ENCODE measurements at regions not wholly inside any gene's neighbourhood (a gene's known extent, or its start where the extent isn't known, plus 50 kb on each side); places are given as distances from the start of the nearest gene placed in this dataset.

DNA sequence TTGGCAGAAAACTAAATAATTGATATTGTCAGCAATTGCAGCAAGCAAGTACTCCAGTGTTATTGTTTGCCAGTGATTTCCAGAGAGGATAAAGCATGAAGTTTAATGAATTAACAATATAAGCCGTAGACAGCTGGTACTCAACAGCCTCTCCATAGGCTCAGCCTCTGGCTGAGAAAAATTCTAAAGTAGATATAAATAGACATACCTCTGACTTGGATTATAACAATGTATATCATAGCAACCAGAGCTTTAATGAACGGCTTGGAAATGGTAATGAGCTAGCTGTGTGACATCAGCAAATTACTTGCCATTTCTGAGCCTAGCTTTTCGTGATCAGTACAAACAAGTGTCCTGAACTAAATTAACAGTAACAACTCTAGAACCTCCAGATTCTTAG, 1055.4 kb upstream of the AUTS2 start:
- H3K27me3 ChIP-seq (ENCODE audit: control insufficient read depth, insufficient read depth, low read length): no peaks in the 10 kb centered on the region
- H3K36me3 ChIP-seq (ENCODE audit: control insufficient read depth, insufficient read depth, low read length): no peaks in the 10 kb centered on the region
- no peaks in the 10 kb centered on the region for H3K9me3 ChIP-seq (ENCODE audit: control insufficient read depth, low read length)
- H3K9ac ChIP-seq (ENCODE audit: low read length): no peak overlapping the region
- no peak overlapping the region for H3K4me3 ChIP-seq (ENCODE audit: low read length)
- H3K4me1 ChIP-seq (ENCODE audit: control insufficient read depth, insufficient read depth, low read length): no peaks in the 10 kb centered on the region

DNA sequence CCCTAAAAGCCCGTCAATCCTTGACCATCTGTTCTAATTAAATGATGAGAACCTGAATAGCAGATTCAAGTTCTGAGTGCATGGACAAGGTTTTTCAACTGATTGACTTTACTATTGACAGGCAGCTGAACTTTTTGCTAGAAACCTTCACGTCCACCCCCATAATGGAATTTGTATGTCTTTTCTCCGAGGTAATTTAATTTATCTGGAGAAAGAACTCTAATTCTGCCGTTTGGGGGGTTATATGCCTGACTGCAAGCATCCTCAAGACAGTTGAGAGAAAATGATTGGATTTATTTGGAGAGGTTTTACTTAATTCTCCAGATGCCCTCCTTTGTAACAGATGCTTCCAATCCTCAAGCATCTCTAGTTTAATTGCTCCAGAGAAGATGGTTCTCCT, 1053.4 kb upstream of the AUTS2 start:
- no peak overlapping the region for H3K9ac ChIP-seq (ENCODE audit: low read length)
- H3K4me3 ChIP-seq (ENCODE audit: low read length): no peak overlapping the region
- H3K36me3 ChIP-seq (ENCODE audit: control insufficient read depth, insufficient read depth, low read length): no peaks in the 10 kb centered on the region
- no peaks in the 10 kb centered on the region for H3K4me1 ChIP-seq (ENCODE audit: control insufficient read depth, insufficient read depth, low read length)
- no peaks in the 10 kb centered on the region for H3K27me3 ChIP-seq (ENCODE audit: control insufficient read depth, insufficient read depth, low read length)
- H3K9me3 ChIP-seq (ENCODE audit: control insufficient read depth, low read length): no peaks in the 10 kb centered on the region

DNA sequence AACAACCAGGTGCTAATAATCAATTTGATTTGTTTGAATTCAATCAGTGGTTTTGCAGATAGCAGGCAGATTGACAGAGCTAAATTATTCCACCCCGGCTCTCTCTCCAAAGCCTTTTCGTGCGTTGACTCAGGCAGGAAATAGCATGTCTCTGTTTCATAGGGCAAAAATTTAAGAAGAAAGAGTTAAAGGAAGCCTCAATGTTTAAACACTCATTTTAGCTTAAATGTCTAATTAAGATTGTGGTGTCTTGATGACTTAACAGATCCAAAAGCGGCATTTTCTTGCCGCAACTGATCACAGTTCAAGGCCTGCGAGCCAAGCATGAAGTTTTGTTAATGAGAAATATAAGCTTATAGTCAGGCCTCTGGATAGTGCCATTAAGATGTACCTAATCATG, 1051.1 kb upstream of the AUTS2 start:
- Histone ChIP-seq H3K36me3 (ENCODE audit: control insufficient read depth, insufficient read depth, low read length) (no peaks in the 10 kb centered on the region), H3K9ac (ENCODE audit: low read length) (no peak overlapping the region), H3K4me1 (ENCODE audit: control insufficient read depth, insufficient read depth, low read length) (no peaks in the 10 kb centered on the region), H3K9me3 (ENCODE audit: control insufficient read depth, low read length) (no peaks in the 10 kb centered on the region), H3K27me3 (ENCODE audit: control insufficient read depth, insufficient read depth, low read length) (no peaks in the 10 kb centered on the region), H3K4me3 (ENCODE audit: low read length) (no peak overlapping the region)

DNA sequence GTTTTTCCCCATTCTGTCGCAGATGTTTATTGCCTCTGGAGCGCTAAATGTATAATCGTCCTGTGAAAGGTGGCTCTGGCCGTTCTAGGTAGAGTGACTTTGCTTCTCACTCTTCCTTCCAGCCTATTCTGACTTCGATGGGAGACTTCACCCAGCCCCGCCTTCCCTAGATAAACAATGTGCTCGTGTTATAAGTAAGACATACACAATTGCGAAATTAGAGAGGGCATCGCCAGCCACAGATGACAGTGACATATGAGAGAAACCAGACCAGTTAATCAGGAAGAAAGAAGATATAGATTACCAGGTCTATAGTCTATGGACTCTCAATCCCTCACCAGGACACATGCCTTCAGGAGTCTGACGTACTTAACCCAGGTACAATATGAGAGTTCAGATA, 1050.5 kb upstream of the AUTS2 start:
- H3K4me3 ChIP-seq (ENCODE audit: low read length): no peak overlapping the region
- H3K36me3 ChIP-seq (ENCODE audit: control insufficient read depth, insufficient read depth, low read length): no peaks in the 10 kb centered on the region
- H3K4me1 ChIP-seq (ENCODE audit: control insufficient read depth, insufficient read depth, low read length): no peaks in the 10 kb centered on the region
- H3K9ac ChIP-seq (ENCODE audit: low read length): no peak overlapping the region
- H3K27me3 ChIP-seq (ENCODE audit: control insufficient read depth, insufficient read depth, low read length): no peaks in the 10 kb centered on the region
- H3K9me3 ChIP-seq (ENCODE audit: control insufficient read depth, low read length): no peaks in the 10 kb centered on the region

DNA sequence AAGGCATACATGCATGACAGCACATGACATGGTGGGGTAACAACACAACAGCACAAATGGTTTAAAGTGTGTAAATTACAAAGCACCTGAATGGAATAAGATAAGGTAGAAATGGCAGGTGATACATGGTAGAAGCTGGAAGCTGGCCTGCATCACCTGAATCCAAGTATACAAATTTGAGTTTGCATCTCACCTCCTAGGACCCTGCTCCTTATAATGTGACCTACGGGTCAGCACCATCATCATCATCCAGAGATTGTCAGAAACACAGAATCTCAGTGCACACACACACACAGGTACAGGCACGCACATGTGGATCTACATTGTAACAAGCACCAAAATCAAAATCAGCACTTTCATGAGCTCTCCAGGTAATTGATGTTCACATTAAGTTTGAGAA, 1048.2 kb upstream of the AUTS2 start:
- H3K9ac ChIP-seq (ENCODE audit: low read length): no peak overlapping the region
- H3K9me3 ChIP-seq (ENCODE audit: control insufficient read depth, low read length): no peaks in the 10 kb centered on the region
- H3K4me3 ChIP-seq (ENCODE audit: low read length): no peak overlapping the region
- H3K4me1 ChIP-seq (ENCODE audit: control insufficient read depth, insufficient read depth, low read length): no peaks in the 10 kb centered on the region
- no peaks in the 10 kb centered on the region for H3K27me3 ChIP-seq (ENCODE audit: control insufficient read depth, insufficient read depth, low read length)
- H3K36me3 ChIP-seq (ENCODE audit: control insufficient read depth, insufficient read depth, low read length): no peaks in the 10 kb centered on the region

DNA sequence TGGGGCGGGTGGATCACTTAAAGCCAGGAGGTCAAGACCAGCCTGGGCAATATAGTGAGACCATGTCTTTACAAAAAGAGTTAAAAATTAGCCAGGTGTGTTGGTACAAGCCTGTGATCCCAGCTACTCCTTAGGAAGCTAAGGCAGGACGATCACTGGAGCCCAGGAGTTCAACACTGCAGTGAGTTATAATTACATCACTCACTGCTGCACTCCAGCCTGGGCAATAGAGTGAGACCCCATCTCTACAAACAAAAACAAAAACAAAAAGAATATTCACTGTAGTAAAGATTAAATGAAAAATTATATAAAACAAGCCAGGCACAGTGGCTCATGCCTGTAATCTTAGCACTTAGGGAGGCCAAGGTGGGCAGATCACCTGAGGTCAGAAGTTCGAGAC, 1047.6 kb upstream of the AUTS2 start:
- H3K4me1 ChIP-seq (ENCODE audit: control insufficient read depth, insufficient read depth, low read length): no peaks in the 10 kb centered on the region
- H3K27me3 ChIP-seq (ENCODE audit: control insufficient read depth, insufficient read depth, low read length): no peaks in the 10 kb centered on the region
- no peak overlapping the region for H3K9ac ChIP-seq (ENCODE audit: low read length)
- no peaks in the 10 kb centered on the region for H3K36me3 ChIP-seq (ENCODE audit: control insufficient read depth, insufficient read depth, low read length)
- H3K9me3 ChIP-seq (ENCODE audit: control insufficient read depth, low read length): no peaks in the 10 kb centered on the region
- no peak overlapping the region for H3K4me3 ChIP-seq (ENCODE audit: low read length)

DNA sequence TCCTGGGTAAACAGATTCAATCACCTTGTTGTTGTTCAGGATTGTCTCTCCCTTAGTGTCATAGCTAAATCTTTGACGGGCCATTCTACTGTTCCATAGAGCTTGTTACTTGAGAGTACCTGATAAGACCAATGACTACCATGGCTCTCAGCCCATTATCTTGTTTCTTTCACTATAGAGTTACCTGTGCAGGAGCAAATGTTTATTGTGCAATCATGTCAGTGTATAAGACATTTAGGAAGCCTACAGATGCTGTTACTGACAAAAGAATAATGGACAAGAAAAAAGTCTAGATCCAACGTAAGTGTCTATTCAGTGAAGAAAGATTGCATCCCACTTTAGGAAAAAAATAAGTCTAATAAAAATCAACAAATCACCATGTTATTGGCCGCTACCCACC, 1041.7 kb upstream of the AUTS2 start:
- H3K27me3 ChIP-seq (ENCODE audit: control insufficient read depth, insufficient read depth, low read length): no peaks in the 10 kb centered on the region
- no peak overlapping the region for H3K9ac ChIP-seq (ENCODE audit: low read length)
- no peaks in the 10 kb centered on the region for H3K36me3 ChIP-seq (ENCODE audit: control insufficient read depth, insufficient read depth, low read length)
- no peaks in the 10 kb centered on the region for H3K4me1 ChIP-seq (ENCODE audit: control insufficient read depth, insufficient read depth, low read length)
- H3K9me3 ChIP-seq (ENCODE audit: control insufficient read depth, low read length): no peaks in the 10 kb centered on the region
- no peak overlapping the region for H3K4me3 ChIP-seq (ENCODE audit: low read length)

DNA sequence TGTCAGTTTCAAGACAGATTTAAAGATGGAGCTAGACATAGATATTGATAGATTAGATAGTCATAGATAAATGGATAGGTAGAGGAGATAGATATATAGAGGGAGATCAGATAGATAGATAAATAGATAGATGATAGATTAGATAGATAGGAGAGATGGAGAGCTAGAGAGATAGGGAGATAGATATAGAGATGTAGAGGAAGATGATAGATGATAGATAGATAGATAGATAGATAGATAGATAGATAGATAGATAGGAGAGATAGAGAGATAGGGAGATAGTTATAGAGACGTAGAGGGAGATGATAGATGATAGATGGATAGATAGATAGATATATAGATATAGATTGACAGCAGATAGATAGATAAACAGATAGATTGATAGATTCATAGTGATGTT, 1038.8 kb upstream of the AUTS2 start:
- H3K27me3 ChIP-seq (ENCODE audit: control insufficient read depth, insufficient read depth, low read length): no peaks in the 10 kb centered on the region
- no peak overlapping the region for H3K9ac ChIP-seq (ENCODE audit: low read length)
- no peaks in the 10 kb centered on the region for H3K4me1 ChIP-seq (ENCODE audit: control insufficient read depth, insufficient read depth, low read length)

DNA sequence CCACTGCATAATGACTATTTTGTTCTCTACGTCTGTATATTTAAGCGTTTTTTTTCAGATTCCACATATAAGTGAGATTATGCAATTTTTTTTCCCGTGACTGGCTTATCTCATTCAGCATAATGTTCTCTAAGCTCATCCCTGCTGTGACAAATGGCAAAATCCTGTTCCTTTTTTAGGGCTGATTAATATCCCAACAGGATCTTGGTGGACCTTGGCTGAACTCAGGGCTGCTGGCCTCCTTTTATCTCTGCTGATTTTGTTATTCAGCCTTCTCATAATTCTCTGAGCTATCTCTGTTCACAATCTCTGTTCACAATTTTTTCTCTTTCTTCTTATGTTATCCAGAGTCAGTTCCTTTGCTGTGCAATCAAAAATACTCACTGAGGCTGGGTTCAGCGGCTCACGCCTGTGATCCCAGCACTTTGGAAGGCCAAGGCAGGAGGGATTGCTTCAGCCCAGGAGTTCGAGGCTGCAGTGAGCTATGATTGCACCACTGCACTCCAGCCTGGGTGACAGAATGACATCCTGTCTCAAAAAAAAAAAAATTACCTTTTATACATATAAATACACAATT, 1035.9 kb upstream of the AUTS2 start:
- H3K4me1 ChIP-seq (ENCODE audit: control insufficient read depth, insufficient read depth, low read length): no peaks in the 10 kb centered on the region
- H3K27me3 ChIP-seq (ENCODE audit: control insufficient read depth, insufficient read depth, low read length): no peaks in the 10 kb centered on the region
- no peaks in the 10 kb centered on the region for H3K9me3 ChIP-seq (ENCODE audit: control insufficient read depth, low read length)
- H3K4me3 ChIP-seq (ENCODE audit: low read length): no peak overlapping the region
- no peaks in the 10 kb centered on the region for H3K36me3 ChIP-seq (ENCODE audit: control insufficient read depth, insufficient read depth, low read length)
- H3K9ac ChIP-seq (ENCODE audit: low read length): no peak overlapping the region

More for the DNA sequence above, 1038.8 kb upstream of the AUTS2 start:
- Histone ChIP-seq H3K36me3 (ENCODE audit: control insufficient read depth, insufficient read depth, low read length) (no peaks in the 10 kb centered on the region), H3K4me3 (ENCODE audit: low read length) (no peak overlapping the region), H3K9me3 (ENCODE audit: control insufficient read depth, low read length) (no peaks in the 10 kb centered on the region)

DNA sequence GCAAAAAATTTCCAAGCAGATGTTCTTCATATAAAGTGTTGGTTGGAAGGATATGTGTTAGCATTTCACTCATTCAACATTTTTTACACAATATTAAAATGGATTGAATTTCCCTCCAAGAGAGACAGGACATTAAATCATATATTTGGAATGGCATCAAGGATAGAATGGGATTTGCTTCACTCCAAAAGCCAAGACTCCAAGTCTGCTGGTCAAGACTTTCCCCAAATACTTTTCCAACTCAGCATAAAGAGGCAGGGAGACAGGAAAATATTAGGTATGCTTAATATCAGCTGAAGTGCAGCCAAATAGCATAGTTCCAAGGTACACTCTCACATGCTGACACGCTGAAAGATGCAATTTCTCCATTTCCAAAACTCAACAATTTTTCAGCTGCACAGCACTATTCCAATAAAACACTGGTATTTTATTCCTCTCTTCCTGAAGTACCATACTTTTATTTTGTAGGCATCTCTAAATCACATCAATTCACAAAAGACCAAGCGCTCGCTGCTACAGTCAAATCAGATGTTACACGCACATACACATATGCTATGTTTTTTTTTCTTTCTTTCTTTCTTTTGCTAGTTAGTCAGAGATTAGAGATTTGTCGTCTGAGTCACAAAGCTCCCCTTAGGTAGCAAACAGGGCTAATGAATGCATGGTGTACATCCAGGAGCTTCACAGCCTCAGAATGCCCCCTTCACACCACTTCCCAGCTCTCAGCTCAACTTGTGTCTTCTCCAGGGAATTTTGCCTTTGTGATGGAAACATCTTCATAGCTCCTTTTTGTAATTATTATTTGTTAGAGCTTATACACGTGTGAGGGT, 1033.8 kb upstream of the AUTS2 start:
- Histone ChIP-seq H3K27me3 (ENCODE audit: control insufficient read depth, insufficient read depth, low read length) (no peaks in the 10 kb centered on the region), H3K4me3 (ENCODE audit: low read length) (no peak overlapping the region), H3K9ac (ENCODE audit: low read length) (no peak overlapping the region), H3K36me3 (ENCODE audit: control insufficient read depth, insufficient read depth, low read length) (no peaks in the 10 kb centered on the region), H3K4me1 (ENCODE audit: control insufficient read depth, insufficient read depth, low read length) (no peaks in the 10 kb centered on the region), H3K9me3 (ENCODE audit: control insufficient read depth, low read length) (no peaks in the 10 kb centered on the region)

DNA sequence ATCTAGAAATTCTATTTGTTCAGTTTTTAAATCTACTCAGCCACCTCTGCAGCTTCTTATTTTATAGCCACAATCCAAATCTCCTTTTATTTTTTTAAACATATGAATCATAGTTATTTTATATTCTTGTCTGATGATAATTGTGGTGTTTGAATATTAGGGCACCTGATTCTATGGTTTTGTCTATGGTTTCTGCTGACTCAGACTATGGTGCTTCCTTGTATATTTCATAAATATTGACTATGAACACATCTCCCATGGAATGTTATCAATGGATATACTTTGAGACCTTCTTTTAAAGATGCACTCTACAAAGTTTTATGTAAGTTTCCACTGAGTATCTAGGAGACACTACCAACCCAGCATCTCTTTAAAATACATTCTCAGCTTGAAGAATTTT, 1027.0 kb upstream of the AUTS2 start:
- Histone ChIP-seq H3K36me3 (ENCODE audit: control insufficient read depth, insufficient read depth, low read length) (no peaks in the 10 kb centered on the region), H3K4me3 (ENCODE audit: low read length) (no peak overlapping the region), H3K9me3 (ENCODE audit: control insufficient read depth, low read length) (no peaks in the 10 kb centered on the region), H3K9ac (ENCODE audit: low read length) (no peak overlapping the region), H3K27me3 (ENCODE audit: control insufficient read depth, insufficient read depth, low read length) (no peaks in the 10 kb centered on the region), H3K4me1 (ENCODE audit: control insufficient read depth, insufficient read depth, low read length) (no peaks in the 10 kb centered on the region)

DNA sequence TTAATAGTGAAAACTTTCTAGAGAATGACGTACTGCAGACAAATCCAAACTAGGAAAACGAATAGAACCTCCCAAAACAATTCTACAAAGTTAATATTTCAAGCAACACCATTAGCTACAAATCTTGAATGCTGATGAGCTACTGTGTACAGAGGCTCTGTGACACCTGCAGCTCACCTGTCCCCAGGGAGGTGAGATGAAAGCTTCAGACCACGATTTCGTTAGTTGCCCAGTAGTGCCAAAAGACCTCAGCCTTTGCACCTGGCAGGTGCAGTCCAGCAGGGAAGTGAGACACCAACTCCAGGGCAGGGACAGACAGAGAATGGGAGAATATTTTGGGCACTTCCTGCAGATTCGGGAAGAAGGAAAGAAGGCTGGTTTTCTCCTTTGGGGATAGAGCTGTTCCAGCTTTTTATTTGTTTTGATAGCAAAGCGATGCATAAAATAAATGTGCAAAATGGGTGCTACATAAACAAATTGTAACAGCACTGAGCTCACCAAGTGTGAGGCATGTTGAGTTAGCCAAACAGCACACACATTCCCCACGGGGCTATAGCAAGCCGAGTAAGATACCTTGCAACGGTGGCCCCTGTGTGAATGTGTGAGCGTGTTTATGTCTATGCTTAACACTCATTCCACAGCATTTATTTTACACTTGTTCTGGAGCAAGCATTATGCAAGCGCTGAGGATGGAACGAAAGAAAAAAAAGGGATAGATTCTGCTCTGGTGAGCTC, 1024.8 kb upstream of the AUTS2 start:
- H3K9ac ChIP-seq (ENCODE audit: low read length): no peak overlapping the region
- H3K27me3 ChIP-seq (ENCODE audit: control insufficient read depth, insufficient read depth, low read length): no peaks in the 10 kb centered on the region
- no peaks in the 10 kb centered on the region for H3K36me3 ChIP-seq (ENCODE audit: control insufficient read depth, insufficient read depth, low read length)
- H3K4me1 ChIP-seq (ENCODE audit: control insufficient read depth, insufficient read depth, low read length): no peaks in the 10 kb centered on the region
- no peak overlapping the region for H3K4me3 ChIP-seq (ENCODE audit: low read length)
- no peaks in the 10 kb centered on the region for H3K9me3 ChIP-seq (ENCODE audit: control insufficient read depth, low read length)
